MM.1S (cell line): ENCODE measurements at regions not wholly inside any gene's neighbourhood (a gene's known extent, or its start where the extent isn't known, plus 50 kb on each side); places are given as distances from the start of the nearest gene placed in this dataset.

Experiments
- DNase-seq: peaks from one replicate; pipeline ENCODE4 v3.0.0-alpha.2; 2015
- H2AFZ ChIP-seq: fragments of 300-600 bp; sonication (generic); 2 replicates; pipeline ENCODE4 v1.6.0; 2016; ENCODE audit warnings: antibody characterized with exemption, low read length
- H3F3A ChIP-seq: fragments of 300-600 bp; sonication (generic); 2 replicates; pipeline ENCODE4 v1.6.1; 2016; ENCODE audit warnings: mild to moderate bottlenecking, antibody characterized with exemption, low read length, moderate library complexity, mixed read lengths; ENCODE audit not compliant: insufficient read depth
- H3K27ac ChIP-seq: fragments of 300-600 bp; sonication (generic); 2 replicates; pipeline ENCODE4 v1.5.1; 2016; ENCODE audit warnings: mild to moderate bottlenecking, low read length
- H3K27me3 ChIP-seq: fragments of 300-600 bp; sonication (generic); replicated peaks from 2 replicates; pipeline ENCODE4 v1.6.0; 2016; ENCODE audit warnings: low read length; ENCODE audit not compliant: insufficient read depth
- H3K36me3 ChIP-seq: fragments of 300-600 bp; sonication (generic); replicated peaks from 2 replicates; pipeline ENCODE4 v1.6.1; 2016; ENCODE audit warnings: mild to moderate bottlenecking, low read length, mixed read lengths; ENCODE audit not compliant: insufficient read depth
- H3K4me1 ChIP-seq: fragments of 300-600 bp; sonication (generic); 2 replicates; pipeline ENCODE4 v1.6.1; 2016; ENCODE audit warnings: low read length, mixed read lengths
- H3K4me2 ChIP-seq: fragments of 300-600 bp; sonication (generic); 2 replicates; pipeline ENCODE4 v1.6.0; 2016; ENCODE audit warnings: low read depth, low read length
- H3K4me3 ChIP-seq: fragments of 300-600 bp; sonication (generic); 2 replicates; pipeline ENCODE4 v1.5.1; 2016; ENCODE audit warnings: low read length, mixed read lengths
- H3K79me2 ChIP-seq: fragments of 300-600 bp; sonication (generic); 2 replicates; pipeline ENCODE4 v1.6.1; 2016; ENCODE audit warnings: mixed run types, low read length, mixed read lengths
- H3K9ac ChIP-seq: fragments of 300-600 bp; sonication (generic); 2 replicates; pipeline ENCODE4 v1.6.1; 2016; ENCODE audit warnings: low read length, mixed read lengths
- H3K9me2 ChIP-seq: fragments of 300-600 bp; sonication (generic); replicated peaks from 2 replicates; pipeline ENCODE4 v1.6.1; 2016; ENCODE audit warnings: mild to moderate bottlenecking, low read length, mixed read lengths; ENCODE audit not compliant: insufficient read depth
- H3K9me3 ChIP-seq: fragments of 300-600 bp; sonication (generic); replicated peaks from 2 replicates; pipeline ENCODE4 v1.6.1; 2016; ENCODE audit warnings: mild to moderate bottlenecking, low read length, mixed read lengths; ENCODE audit not compliant: insufficient read depth
- H4K20me1 ChIP-seq: fragments of 300-600 bp; sonication (generic); 2 replicates; pipeline ENCODE4 v1.6.1; 2016; ENCODE audit warnings: mild to moderate bottlenecking, low read length, moderate library complexity, mixed read lengths; ENCODE audit not compliant: insufficient read depth
- EZH2 ChIP-seq: fragments of 300-600 bp; sonication (generic); optimal IDR thresholded peaks from 2 replicates; pipeline ENCODE3; 2017; ENCODE audit warnings: low read depth, mild to moderate bottlenecking, antibody characterized with exemption, low read length, mixed read lengths
- EZH2phosphoT487 ChIP-seq: fragments of 300-600 bp; sonication (generic); IDR thresholded peaks from 2 replicates; pipeline ENCODE4 v1.6.1; 2018; ENCODE audit warnings: antibody characterized with exemption, low read length
- TF ChIP-seq, protein P1 (sequence below): fragments of 300-600 bp; sonication (generic); IDR thresholded peaks from 2 replicates; pipeline ENCODE4 v1.5.1; 2016; ENCODE audit warnings: antibody characterized with exemption, low read length, mixed read lengths

DNA sequence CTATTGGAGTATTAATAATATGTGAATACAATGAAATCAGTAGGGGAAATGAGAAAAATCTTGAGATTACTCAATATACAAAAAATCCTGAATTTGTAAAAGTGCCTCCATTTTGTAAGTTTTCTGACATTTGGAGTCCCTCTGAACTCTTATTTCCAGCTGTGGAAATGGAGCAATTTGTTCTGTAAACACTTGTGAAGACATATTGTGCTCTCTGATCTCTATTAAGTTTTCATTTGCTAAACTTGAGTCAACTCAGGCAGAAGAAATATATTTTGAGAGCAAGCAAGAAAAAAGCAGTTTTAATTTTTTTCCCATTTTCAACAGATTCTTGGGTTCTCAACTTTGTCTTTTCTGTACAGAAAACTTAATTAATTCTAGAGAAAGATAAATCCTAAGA, 51.4 kb upstream of the PCDH18 start:
- no peak overlapping the region for H3K9ac ChIP-seq
- no peaks in the 10 kb centered on the region for H3K79me2 ChIP-seq
- no peaks in the 10 kb centered on the region for H3K36me3 ChIP-seq
- H2AFZ ChIP-seq, result no peak overlapping the region
- no peaks in the 10 kb centered on the region for H3K9me3 ChIP-seq
- no peak overlapping the region for H3K27ac ChIP-seq
- H3F3A ChIP-seq, result no peaks in the 10 kb centered on the region
- H3K4me1 ChIP-seq, result no peaks in the 10 kb centered on the region
- H3K4me2 ChIP-seq, result no peak overlapping the region
- no peaks in the 10 kb centered on the region for H3K27me3 ChIP-seq
- H4K20me1 ChIP-seq, result no peaks in the 10 kb centered on the region
- H3K9me2 ChIP-seq, result no peaks in the 10 kb centered on the region
- no peak for DNase-seq
- H3K4me3 ChIP-seq, result no peak overlapping the region
- TF ChIP-seq, protein P1, sequence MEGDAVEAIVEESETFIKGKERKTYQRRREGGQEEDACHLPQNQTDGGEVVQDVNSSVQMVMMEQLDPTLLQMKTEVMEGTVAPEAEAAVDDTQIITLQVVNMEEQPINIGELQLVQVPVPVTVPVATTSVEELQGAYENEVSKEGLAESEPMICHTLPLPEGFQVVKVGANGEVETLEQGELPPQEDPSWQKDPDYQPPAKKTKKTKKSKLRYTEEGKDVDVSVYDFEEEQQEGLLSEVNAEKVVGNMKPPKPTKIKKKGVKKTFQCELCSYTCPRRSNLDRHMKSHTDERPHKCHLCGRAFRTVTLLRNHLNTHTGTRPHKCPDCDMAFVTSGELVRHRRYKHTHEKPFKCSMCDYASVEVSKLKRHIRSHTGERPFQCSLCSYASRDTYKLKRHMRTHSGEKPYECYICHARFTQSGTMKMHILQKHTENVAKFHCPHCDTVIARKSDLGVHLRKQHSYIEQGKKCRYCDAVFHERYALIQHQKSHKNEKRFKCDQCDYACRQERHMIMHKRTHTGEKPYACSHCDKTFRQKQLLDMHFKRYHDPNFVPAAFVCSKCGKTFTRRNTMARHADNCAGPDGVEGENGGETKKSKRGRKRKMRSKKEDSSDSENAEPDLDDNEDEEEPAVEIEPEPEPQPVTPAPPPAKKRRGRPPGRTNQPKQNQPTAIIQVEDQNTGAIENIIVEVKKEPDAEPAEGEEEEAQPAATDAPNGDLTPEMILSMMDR, result no peak
- TF ChIP-seq EZH2, result no peak
- no peak for TF ChIP-seq EZH2phosphoT487
